Activated CD8-positive, alpha-beta T cell treated with anti-CD3 and anti-CD28 coated beads for 36 hours (primary cell): ENCODE measurements at regions not wholly inside any gene's neighbourhood (a gene's known extent, or its start where the extent isn't known, plus 50 kb on each side); places are given as distances from the start of the nearest gene placed in this dataset.

ENCODE experiments used
- ATAC-seq: fragments of 200-7000 bp; cut with Tn5 transposase; one replicate; pipeline ENCODE4 v1.10.0; 2021; ENCODE audit warnings: mild to moderate bottlenecking, moderate library complexity
- CTCF ChIA-PET: fragments of 350-600 bp; sonication (Branson Sonifier 250); formaldehyde crosslinking; loops from one replicate; lab custom pipeline; 2021; ENCODE audit warnings: antibody characterized with exemption; lab: Charles Lee
- POLR2A ChIA-PET: fragments of 350-600 bp; sonication (Branson Sonifier 250); formaldehyde crosslinking; loops from one replicate; lab custom pipeline; 2021; ENCODE audit warnings: antibody characterized with exemption; lab: Charles Lee
- DNase-seq: peaks from one replicate; pipeline ENCODE4 v3.0.0-alpha.2; 2020
- H3K27ac Mint-ChIP-seq: one replicate; pipeline ENCODE4 v1.8.0; 2021; ENCODE audit warnings: mild to moderate bottlenecking, mixed read lengths
- H3K27me3 Mint-ChIP-seq: one replicate; pipeline ENCODE4 v1.8.0; 2021; ENCODE audit warnings: mixed read lengths
- H3K36me3 Mint-ChIP-seq: one replicate; pipeline ENCODE4 v1.8.0; 2021; ENCODE audit warnings: low read depth, mixed read lengths
- H3K4me1 Mint-ChIP-seq: one replicate; pipeline ENCODE4 v1.8.0; 2021; ENCODE audit warnings: low read depth, mixed read lengths
- H3K4me3 Mint-ChIP-seq: one replicate; pipeline ENCODE4 v1.8.0; 2021; ENCODE audit warnings: mild to moderate bottlenecking, moderate library complexity, mixed read lengths
- H3K9me3 Mint-ChIP-seq: one replicate; pipeline ENCODE4 v1.8.0; 2021; ENCODE audit warnings: mixed read lengths
- intact Hi-C: fragments of 100-400 bp; cut with micrococcal nuclease; formaldehyde crosslinking; loops from one replicate; pipeline ENCODE4 v1.10.0; 2022
- TF ChIP-seq, protein P1 (sequence below): fragments of 200-600 bp; IDR thresholded peaks from one replicate; pipeline ENCODE4 v1.8.0; 2022; ENCODE audit warnings: antibody characterized with exemption, mild to moderate bottlenecking

DNA sequence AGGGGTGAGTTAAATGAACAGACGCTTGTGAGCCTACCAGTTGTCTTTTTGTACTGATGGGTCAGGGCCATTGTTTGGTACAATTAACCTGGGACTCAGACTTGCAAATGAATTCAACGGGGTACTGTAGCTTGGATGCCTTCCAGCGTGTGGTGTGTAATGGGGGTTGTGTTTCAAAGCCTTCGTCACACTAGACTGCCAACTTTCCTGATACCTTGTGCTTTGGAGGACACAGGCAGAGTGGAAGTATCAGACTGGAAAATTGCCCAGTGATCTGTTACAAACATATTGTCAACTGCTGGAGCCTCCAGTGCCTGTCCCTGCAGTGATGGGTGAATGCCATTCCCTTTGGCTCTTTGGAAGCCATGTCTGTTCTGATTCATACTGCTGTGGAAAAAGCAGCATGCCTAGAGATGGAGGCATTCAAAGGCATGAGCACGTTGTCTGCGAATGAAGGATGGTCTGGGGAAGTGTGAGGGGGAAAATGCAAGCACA lies 384.5 kb downstream of the LMX1A start:
- TF ChIP-seq, protein P1, sequence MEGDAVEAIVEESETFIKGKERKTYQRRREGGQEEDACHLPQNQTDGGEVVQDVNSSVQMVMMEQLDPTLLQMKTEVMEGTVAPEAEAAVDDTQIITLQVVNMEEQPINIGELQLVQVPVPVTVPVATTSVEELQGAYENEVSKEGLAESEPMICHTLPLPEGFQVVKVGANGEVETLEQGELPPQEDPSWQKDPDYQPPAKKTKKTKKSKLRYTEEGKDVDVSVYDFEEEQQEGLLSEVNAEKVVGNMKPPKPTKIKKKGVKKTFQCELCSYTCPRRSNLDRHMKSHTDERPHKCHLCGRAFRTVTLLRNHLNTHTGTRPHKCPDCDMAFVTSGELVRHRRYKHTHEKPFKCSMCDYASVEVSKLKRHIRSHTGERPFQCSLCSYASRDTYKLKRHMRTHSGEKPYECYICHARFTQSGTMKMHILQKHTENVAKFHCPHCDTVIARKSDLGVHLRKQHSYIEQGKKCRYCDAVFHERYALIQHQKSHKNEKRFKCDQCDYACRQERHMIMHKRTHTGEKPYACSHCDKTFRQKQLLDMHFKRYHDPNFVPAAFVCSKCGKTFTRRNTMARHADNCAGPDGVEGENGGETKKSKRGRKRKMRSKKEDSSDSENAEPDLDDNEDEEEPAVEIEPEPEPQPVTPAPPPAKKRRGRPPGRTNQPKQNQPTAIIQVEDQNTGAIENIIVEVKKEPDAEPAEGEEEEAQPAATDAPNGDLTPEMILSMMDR = no peak
- Mint-ChIP-seq H3K9me3 (no peaks in the 10 kb centered on the region), H3K36me3 (no peaks in the 10 kb centered on the region), H3K4me1 (no peaks in the 10 kb centered on the region), H3K4me3 (no peak overlapping the region), H3K27me3 (no peaks in the 10 kb centered on the region), H3K27ac (no peak overlapping the region)
- DNase-seq (no peak), ATAC-seq (no peak)
- POLR2A ChIA-PET = no interaction called here
- intact Hi-C loops = no loop called here
- CTCF ChIA-PET = no interaction called here

DNA sequence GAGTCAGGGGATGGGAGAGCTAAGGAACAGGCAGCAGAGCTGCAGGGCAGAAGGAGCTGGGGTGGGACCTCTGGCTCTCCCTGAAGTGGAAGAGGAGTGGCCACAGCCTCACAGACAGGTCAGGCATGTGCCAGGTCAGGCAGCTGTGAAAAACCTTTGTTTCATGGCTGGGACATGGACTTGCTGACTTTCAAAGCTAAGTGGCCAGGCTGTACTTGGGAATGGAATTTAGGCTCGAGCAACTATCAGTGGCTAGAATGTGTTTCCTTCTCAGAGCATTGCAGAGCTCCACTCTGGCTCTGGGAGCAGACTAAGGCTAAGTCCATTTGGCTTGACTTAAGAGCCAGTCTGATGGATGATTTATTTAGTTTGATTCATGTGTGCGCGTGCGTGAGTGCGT lies 385.1 kb downstream of the LMX1A start:
- DNase-seq (no peak), ATAC-seq (no peak)
- H3K27me3 Mint-ChIP-seq = no peaks in the 10 kb centered on the region
- TF ChIP-seq, protein P1 = no peak
- no peak overlapping the region for H3K27ac Mint-ChIP-seq
- intact Hi-C loops = no loop called here
- H3K4me1 Mint-ChIP-seq = no peaks in the 10 kb centered on the region
- no peak overlapping the region for H3K4me3 Mint-ChIP-seq
- ChIA-PET CTCF (no interaction called here), POLR2A (no interaction called here)
- no peaks in the 10 kb centered on the region for H3K36me3 Mint-ChIP-seq
- no peaks in the 10 kb centered on the region for H3K9me3 Mint-ChIP-seq

DNA sequence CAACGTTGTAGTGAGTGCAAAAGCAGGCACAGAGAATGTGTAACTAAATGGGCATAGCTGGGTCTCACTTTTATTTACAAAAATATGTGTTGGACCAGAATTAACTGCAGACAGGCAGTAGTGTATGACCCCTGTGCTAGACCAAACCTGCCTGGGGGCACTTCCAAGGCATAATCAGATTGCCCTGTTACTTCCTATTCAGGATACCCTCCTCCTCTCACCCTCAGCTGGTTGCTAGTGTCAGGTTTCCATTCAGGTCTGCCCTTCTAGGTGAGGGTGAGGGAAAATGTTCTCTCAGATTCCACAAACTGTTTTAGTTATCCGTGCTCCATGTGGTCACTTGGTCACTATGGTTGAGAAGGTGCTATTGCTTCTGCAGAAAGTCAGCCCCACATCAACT lies 387.3 kb downstream of the LMX1A start:
- TF ChIP-seq, protein P1 = no peak
- ATAC-seq = no peak
- no peaks in the 10 kb centered on the region for H3K36me3 Mint-ChIP-seq
- H3K4me3 Mint-ChIP-seq = no peak overlapping the region
- no peak for DNase-seq
- H3K9me3 Mint-ChIP-seq = no peaks in the 10 kb centered on the region
- H3K27ac Mint-ChIP-seq = no peak overlapping the region
- no peaks in the 10 kb centered on the region for H3K27me3 Mint-ChIP-seq
- CTCF ChIA-PET = interaction anchor here (1.8 kb wide), 1 partner anchor 16 kb away, joined by 4 read pairs; no protein-coding TSS in a partner anchor
- intact Hi-C loops = no loop called here
- POLR2A ChIA-PET = no interaction called here
- no peaks in the 10 kb centered on the region for H3K4me1 Mint-ChIP-seq

DNA sequence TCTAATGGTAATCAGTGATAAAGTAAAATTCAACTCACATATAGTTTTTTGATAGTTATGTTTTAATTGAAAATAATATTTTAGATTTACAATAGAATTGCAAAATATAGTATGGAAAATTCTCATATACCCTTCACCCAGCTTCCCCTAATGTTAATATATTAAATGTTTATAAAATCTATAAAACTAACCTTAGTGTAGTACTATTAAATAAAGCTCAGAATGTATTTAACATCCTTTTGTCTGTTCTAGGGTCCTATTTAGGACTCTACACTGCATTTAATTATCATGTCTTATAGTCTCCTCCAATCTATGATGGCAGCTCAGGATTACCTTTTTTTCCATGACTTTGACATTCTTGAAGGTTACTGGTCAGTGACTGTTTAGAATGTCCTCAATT lies 389.2 kb downstream of the LMX1A start:
- ChIA-PET POLR2A (no interaction called here), CTCF (no interaction called here)

DNA sequence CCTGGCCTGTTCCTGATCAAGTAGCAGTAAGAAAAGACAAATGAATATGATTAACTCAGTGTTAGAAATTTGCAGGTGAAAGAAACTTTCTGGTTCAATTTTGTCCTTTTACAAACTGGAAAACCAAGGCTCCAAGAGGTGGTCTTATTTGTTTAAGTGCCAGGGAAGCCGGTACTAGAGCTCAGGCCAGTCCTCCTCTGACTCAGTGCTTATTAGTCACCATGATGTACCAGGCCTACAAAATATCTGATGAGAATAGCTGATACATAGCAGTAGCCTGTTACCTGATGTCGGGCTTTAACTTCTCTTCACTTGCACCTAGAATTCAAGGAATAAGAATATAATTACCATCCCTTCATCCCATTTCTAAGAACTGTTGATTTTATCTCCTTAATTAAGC lies 394.8 kb downstream of the LMX1A start:
- DNase-seq (no peak), ATAC-seq (no peak)
- intact Hi-C loops = no loop called here
- H3K4me3 Mint-ChIP-seq = no peak overlapping the region
- TF ChIP-seq, protein P1 = no peak
- H3K36me3 Mint-ChIP-seq = no peaks in the 10 kb centered on the region
- ChIA-PET POLR2A (no interaction called here), CTCF (no interaction called here)
- H3K27me3 Mint-ChIP-seq = no peaks in the 10 kb centered on the region
- no peaks in the 10 kb centered on the region for H3K4me1 Mint-ChIP-seq
- peaks cover 4% of the 10 kb centered on the region for H3K9me3 Mint-ChIP-seq
- no peak overlapping the region for H3K27ac Mint-ChIP-seq

More for the DNA sequence above, 389.2 kb downstream of the LMX1A start:
- TF ChIP-seq, protein P1 = no peak
- Mint-ChIP-seq H3K27me3 (no peaks in the 10 kb centered on the region), H3K36me3 (no peaks in the 10 kb centered on the region), H3K9me3 (no peaks in the 10 kb centered on the region), H3K4me1 (no peaks in the 10 kb centered on the region), H3K4me3 (no peak overlapping the region), H3K27ac (no peak overlapping the region)
- ATAC-seq (no peak), DNase-seq (no peak)
- intact Hi-C loops = no loop called here
